DOHH2 (cell line): ENCODE measurements at regions not wholly inside any gene's neighbourhood (a gene's known extent, or its start where the extent isn't known, plus 50 kb on each side); places are given as distances from the start of the nearest gene placed in this dataset.

Experiments
- H3F3A ChIP-seq: fragments of 200-600 bp; sonication (generic), shearing (Covaris generic); 2 replicates; pipeline ENCODE4 v1.6.0; 2016; ENCODE audit warnings: antibody characterized with exemption, mild to moderate bottlenecking; ENCODE audit not compliant: control insufficient read depth, insufficient read depth
- H3K27ac ChIP-seq: fragments of 200-600 bp; sonication (generic); 2 replicates; pipeline ENCODE4 v1.5.1; 2014; ENCODE audit warnings: low read depth, mild to moderate bottlenecking, low read length, moderate library complexity
- H3K27me3 ChIP-seq: fragments of 200-600 bp; sonication (generic); 2 replicates; pipeline ENCODE4 v1.6.1; 2014; ENCODE audit warnings: mild to moderate bottlenecking, low read length, mixed read lengths; ENCODE audit not compliant: control insufficient read depth
- H3K36me3 ChIP-seq: fragments of 200-600 bp; sonication (generic); 2 replicates; pipeline ENCODE4 v1.6.1; 2014; ENCODE audit warnings: mild to moderate bottlenecking, low read length, moderate library complexity, mixed read lengths; ENCODE audit not compliant: control insufficient read depth
- H3K4me1 ChIP-seq: fragments of 200-600 bp; sonication (generic); 2 replicates; pipeline ENCODE4 v1.6.1; 2014; ENCODE audit warnings: mild to moderate bottlenecking, low read length, mixed read lengths; ENCODE audit not compliant: control insufficient read depth
- H3K4me2 ChIP-seq: fragments of 200-600 bp; sonication (generic); 2 replicates; pipeline ENCODE4 v1.6.0; 2014; ENCODE audit warnings: mild to moderate bottlenecking, low read length, moderate library complexity
- H3K4me3 ChIP-seq: fragments of 200-600 bp; sonication (generic); 2 replicates; pipeline ENCODE4 v1.5.1; 2014; ENCODE audit warnings: mild to moderate bottlenecking, low read length, mixed read lengths
- H3K79me2 ChIP-seq: fragments of 200-600 bp; sonication (generic); 2 replicates; pipeline ENCODE4 v1.6.1; 2014; ENCODE audit warnings: mild to moderate bottlenecking, low read length, mixed read lengths; ENCODE audit not compliant: control insufficient read depth
- H3K9me2 ChIP-seq: fragments of 200-600 bp; sonication (generic); replicated peaks from 2 replicates; pipeline ENCODE4 v1.6.1; 2014; ENCODE audit warnings: mild to moderate bottlenecking, low read length, mixed read lengths; ENCODE audit not compliant: control insufficient read depth
- H3K9me3 ChIP-seq: fragments of 200-600 bp; sonication (generic); 2 replicates; pipeline ENCODE4 v1.6.1; 2014; ENCODE audit warnings: antibody characterized with exemption, low read length, mixed read lengths; ENCODE audit not compliant: control insufficient read depth, insufficient read depth
- H4K20me1 ChIP-seq: fragments of 200-600 bp; sonication (generic); 2 replicates; pipeline ENCODE4 v1.6.0; 2014; ENCODE audit warnings: low read depth, mild to moderate bottlenecking, antibody characterized with exemption, low read length, moderate library complexity; ENCODE audit not compliant: control insufficient read depth, insufficient read depth
- CTCF ChIP-seq: fragments of 200-600 bp; sonication (generic); IDR thresholded peaks from one replicate; pipeline ENCODE4 v1.5.1; 2014; ENCODE audit warnings: antibody characterized with exemption, mild to moderate bottlenecking, low read depth, low read length; ENCODE audit not compliant: poor library complexity, severe bottlenecking
- EZH2phosphoT487 ChIP-seq: fragments of 200-600 bp; sonication (generic); IDR thresholded peaks from 2 replicates; pipeline ENCODE4 v1.6.1; 2017; ENCODE audit warnings: borderline replicate concordance, mild to moderate bottlenecking, antibody characterized with exemption, low read length, moderate library complexity, mixed read lengths

- Histone ChIP-seq H3K4me1 (peaks cover 6% of the 10 kb centered on the region), H3K9me3 (peaks cover 10% of the 10 kb centered on the region; the same call in 1 of the 2 replicates), H3K4me2 (no peak overlapping the region), H3K79me2 (no peaks in the 10 kb centered on the region), H3K9me2 (no peaks in the 10 kb centered on the region), H3K27ac (no peak overlapping the region), H3K36me3 (no peaks in the 10 kb centered on the region), H4K20me1 (no peaks in the 10 kb centered on the region), H3K4me3 (no peak overlapping the region), H3K27me3 (no peaks in the 10 kb centered on the region), H3F3A (no peaks in the 10 kb centered on the region)
- TF ChIP-seq EZH2phosphoT487: no peak
- no peak for TF ChIP-seq CTCF
Observed at GRCh38 chr1:221175249-221175648, 296.0 kb downstream of the HLX start.

- no peak overlapping the region for H3K27ac ChIP-seq
- no peaks in the 10 kb centered on the region for H3K79me2 ChIP-seq
- no peak overlapping the region for H3K4me3 ChIP-seq
- no peaks in the 10 kb centered on the region for H3F3A ChIP-seq
- no peaks in the 10 kb centered on the region for H4K20me1 ChIP-seq
- no peaks in the 10 kb centered on the region for H3K9me2 ChIP-seq
- no peaks in the 10 kb centered on the region for H3K9me3 ChIP-seq
- no peak overlapping the region for H3K4me2 ChIP-seq
- no peak for TF ChIP-seq EZH2phosphoT487
- TF ChIP-seq CTCF: no peak
- peaks cover 7% of the 10 kb centered on the region for H3K4me1 ChIP-seq
- no peaks in the 10 kb centered on the region for H3K36me3 ChIP-seq
- H3K27me3 ChIP-seq: no peaks in the 10 kb centered on the region
Observed at GRCh38 chr1:221180704-221181368, 301.6 kb downstream of the HLX start.

GRCh38 chr1:221182791-221183533 is 303.7 kb downstream of the HLX start:
- H3K4me2 ChIP-seq: no peak overlapping the region

More at GRCh38 chr1:221182791-221183533, 303.7 kb downstream of the HLX start:
- no peaks in the 10 kb centered on the region for H3K9me2 ChIP-seq
- no peaks in the 10 kb centered on the region for H3K36me3 ChIP-seq
- no peak overlapping the region for H3K4me3 ChIP-seq
- H3F3A ChIP-seq: no peaks in the 10 kb centered on the region
- H3K27me3 ChIP-seq: no peaks in the 10 kb centered on the region
- no peak for TF ChIP-seq EZH2phosphoT487
- no peak for TF ChIP-seq CTCF
- no peaks in the 10 kb centered on the region for H3K79me2 ChIP-seq
- no peaks in the 10 kb centered on the region for H4K20me1 ChIP-seq
- H3K27ac ChIP-seq: no peak overlapping the region
- H3K9me3 ChIP-seq: no peaks in the 10 kb centered on the region
- H3K4me1 ChIP-seq: peaks cover 7% of the 10 kb centered on the region
